ENCODE measurements at regions not wholly inside any gene's neighbourhood (a gene's known extent, or its start where the extent isn't known, plus 50 kb on each side); places are given as distances from the start of the nearest gene placed in this dataset.
A peak's percentile ranks its signal among the peaks of the same experiment; 100 is the strongest.
"Not testable (repeated sequence)": the region's sequence is repeated elsewhere in the genome, so short reads cannot be mapped to it uniquely, and the experiment has no call there.

DNA sequence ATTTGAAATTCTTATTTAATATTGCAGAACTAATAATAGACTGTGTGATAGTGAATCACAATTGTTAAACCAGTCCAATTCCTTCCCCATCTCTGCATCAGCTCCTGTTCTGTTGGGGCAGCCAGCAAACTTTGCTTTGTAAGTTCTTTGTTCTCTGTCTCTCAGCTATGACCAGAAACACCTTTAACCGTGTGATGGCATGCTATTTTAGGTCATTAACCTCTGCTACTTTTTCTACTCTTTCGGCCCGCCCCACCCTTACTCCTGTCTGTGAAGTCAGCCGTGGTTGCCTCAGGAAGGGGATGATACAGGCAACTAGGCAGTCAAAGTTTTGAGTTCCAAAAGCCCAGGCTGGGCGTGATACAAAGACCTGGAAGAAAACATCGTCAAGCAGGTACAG is 51.3 kb upstream of the EGFL6 start:
- no peak for DNase-seq (ENCODE audit: low read depth in 3 of 3)

- no peak for DNase-seq (ENCODE audit: low read depth in 3 of 3)
Observed at GRCh38 chrX:13515211-13515930, 54.0 kb upstream of the EGFL6 start.

- DNase-seq (ENCODE audit: low read depth in 3 of 3), result no peak
Observed at GRCh38 chrX:13511944-13512330, 57.5 kb upstream of the EGFL6 start.

DNA sequence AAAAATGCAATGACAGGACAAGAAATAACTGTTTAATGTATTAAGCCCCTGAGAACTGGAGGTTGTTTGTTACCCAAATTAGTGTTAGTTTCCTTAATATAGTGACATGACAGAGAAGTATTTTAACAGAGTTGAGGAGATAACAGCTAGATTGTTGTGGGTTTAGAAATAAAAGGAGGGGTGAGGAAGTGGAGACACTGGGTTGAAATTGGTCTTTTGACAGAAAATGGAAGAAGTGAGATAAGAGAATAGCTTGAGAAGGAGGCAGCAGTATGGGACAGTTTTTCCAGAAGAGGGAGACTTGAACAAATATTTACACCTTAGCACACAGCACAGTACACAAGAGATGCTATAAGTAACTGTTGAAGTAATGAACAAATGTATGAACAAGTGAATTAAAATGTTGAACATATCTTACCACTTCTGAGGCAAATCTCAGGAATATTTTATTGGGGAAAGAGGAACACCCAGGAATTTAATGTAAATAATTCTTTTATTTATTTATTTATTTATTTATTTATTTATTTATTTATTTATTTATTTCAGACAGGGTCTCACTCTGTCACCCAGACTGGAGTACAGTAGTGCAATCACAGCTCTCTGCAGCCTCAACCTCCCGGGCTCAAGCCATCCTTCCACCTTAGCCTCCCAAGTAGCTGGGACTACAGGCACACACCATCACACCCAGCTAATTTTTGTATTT is 58.0 kb upstream of the EGFL6 start:
- DNase-seq (ENCODE audit: low read depth in 3 of 3), result no peak

DNA sequence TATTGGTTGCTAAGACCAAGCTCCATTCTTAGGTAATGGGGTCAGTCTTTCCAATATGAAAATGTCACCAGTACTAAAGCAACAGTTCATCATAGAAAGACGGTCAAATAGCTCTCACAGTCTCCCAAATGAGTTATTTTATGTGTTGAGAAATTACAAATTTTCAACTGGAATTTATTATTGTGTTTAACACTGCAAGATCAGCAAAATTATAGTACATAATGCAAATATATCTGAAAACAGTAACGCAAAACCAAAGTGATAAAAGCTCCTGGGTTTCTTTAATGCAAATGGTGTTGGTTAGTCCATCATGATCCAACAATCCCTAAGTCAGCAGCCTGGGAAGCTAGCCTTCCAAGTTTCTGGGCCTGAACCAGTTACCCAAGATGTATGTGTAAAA is 61.5 kb upstream of the EGFL6 start:
- no peak for DNase-seq (ENCODE audit: low read depth in 3 of 3)

GRCh38 chrX:13506574-13506973 is 62.8 kb upstream of the EGFL6 start:
- DNase-seq (ENCODE audit: low read depth in 3 of 3), result peak; percentile 14 to 34 (median 27)

- DNase-seq (ENCODE audit: low read depth in 3 of 3), result no peak
Observed at GRCh38 chrX:13502590-13502989, 66.8 kb upstream of the EGFL6 start.

DNA sequence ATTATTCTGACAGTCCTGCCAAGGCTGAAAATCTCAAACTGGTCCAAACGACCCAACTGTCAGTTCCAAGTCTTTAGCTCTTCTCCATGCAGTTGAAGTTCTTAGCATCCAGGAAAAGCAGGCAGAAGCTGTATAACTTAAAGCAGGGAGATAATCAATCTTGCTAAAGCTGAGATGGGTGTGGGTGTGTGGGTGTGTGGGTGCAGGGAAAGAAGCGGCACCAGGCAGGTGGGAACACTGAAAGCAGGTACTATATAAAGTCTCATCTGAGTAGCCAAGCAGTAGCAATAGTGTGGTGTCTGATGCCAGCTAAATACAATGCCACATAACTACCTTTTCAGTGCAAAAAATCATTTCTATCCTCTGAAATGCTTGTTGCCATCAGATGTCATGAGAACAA is 69.7 kb upstream of the EGFL6 start:
- no peak for DNase-seq (ENCODE audit: low read depth in 3 of 3)

GRCh38 chrX:13498238-13498637 is 71.2 kb upstream of the EGFL6 start:
- DNase-seq (ENCODE audit: low read depth in 3 of 3), result no peak

GRCh38 chrX:13495232-13495631 is 74.2 kb upstream of the EGFL6 start:
- no peak for DNase-seq (ENCODE audit: low read depth in 3 of 3)

DNA sequence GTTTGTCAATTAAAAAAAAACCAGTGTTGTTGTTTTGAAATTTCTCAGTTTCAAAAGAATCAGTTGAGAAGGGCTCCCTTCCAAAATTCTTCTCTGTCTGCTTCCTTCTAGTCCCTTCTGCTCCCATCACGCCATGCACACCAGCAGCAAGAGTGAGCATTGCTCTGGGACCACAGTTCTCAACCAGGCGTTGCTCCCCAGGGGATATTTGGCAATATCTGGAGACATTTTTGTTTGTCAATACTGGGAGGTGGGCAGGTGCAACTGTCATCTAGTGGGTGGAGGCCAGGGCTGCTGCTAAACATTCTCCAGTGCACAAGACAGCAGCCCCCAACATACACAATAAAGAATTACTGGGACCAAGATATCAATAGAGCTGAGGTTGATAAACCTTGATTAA is 74.8 kb upstream of the EGFL6 start:
- no peak for DNase-seq (ENCODE audit: low read depth in 3 of 3)

DNA sequence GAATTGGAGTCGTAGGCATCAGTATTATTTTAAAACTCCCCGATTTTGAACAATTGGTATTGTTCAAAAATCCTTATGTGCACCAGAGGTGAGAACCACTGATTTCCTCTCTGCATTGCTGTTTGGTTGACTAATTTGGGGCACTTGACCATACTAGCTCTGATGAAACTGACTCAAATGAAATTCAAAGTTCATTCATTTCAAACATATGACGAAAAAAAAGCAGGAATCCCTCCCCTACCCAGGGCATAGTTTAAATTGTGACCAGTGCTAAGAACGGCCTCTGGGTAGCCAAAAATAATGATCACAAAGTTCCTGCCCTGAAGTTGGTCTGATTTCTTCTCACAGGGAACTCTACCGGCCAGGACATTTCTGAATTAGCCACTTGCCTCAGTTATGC is 75.7 kb upstream of the EGFL6 start:
- no peak for DNase-seq (ENCODE audit: low read depth in 3 of 3)

DNA sequence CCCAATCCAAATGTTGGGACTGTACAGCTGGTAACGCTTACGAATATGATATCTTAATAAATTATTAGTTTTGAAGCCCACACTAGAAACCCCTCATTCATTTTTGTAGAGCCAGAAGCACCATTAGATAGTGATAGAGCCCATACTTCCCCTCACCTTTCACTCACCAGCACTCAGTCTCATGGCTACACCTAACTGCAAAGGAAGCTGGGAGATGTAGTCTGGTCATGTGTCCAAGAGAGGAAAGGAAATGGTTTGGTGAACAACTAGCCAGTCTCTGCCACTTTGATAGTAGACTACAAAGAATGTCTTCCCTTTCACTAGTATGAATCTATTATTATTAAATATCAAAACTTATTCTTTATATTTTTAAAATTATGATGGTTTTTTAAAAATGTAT is 77.1 kb upstream of the EGFL6 start:
- DNase-seq (ENCODE audit: low read depth in 3 of 3), result no peak

- DNase-seq (ENCODE audit: low read depth in 3 of 3), result no peak
Observed at GRCh38 chrX:13491061-13491460, 78.3 kb upstream of the EGFL6 start.

DNA sequence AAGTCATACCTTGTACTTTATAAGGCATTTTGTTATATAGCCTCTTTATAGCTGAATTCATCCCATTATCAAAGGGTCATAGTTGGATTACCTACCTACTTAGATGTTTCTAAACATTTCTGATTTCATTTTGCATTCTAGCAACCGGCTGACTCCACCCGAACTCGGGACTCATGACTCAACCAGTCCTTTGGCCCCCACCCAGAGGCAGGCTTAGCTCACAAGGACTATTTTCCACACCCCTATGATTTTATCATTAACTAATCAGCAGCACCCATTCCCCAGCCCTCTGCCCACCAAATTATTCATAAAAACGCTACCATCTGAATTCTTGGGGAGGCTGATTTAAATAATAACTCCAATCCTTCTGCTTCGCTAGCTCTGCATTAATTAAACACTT is 79.9 kb upstream of the EGFL6 start:
- DNase-seq (ENCODE audit: low read depth in 3 of 3), result no peak

GRCh38 chrX:13487731-13488505 is 81.5 kb upstream of the EGFL6 start:
- peak in 2 of 3 donors; percentile 2 to 33 for DNase-seq (ENCODE audit: low read depth in 3 of 3)

GRCh38 chrX:13485167-13485566 is 84.2 kb upstream of the EGFL6 start:
- no peak for DNase-seq (ENCODE audit: low read depth in 3 of 3)

DNA sequence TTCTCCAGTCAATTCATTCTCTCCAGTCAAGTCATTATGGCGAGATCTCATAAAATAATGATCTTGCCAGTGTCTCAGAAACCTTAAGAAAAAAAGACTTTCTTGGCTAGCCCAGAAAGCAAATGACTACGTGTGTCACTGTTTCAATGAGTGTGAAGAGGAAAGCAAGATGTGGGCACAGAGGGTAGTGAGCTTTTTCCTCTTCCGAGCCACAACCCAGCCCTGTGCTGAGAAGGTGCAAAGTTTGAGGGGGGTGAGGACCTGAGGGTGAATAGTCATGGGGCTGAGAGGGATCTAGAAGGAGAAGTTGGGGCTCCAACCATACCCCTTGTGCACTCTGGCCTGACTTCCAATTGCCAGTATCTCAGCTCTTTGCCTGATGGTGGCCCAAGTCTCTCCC is 85.6 kb upstream of the EGFL6 start:
- DNase-seq (ENCODE audit: low read depth in 3 of 3), result no peak

- DNase-seq (ENCODE audit: low read depth in 3 of 3), result no peak
Observed at GRCh38 chrX:13482746-13483541, 86.5 kb upstream of the EGFL6 start.

- not testable (repeated sequence) for DNase-seq (ENCODE audit: low read depth in 3 of 3)
Observed at GRCh38 chrX:13480780-13481179, 88.6 kb upstream of the EGFL6 start.

DNA sequence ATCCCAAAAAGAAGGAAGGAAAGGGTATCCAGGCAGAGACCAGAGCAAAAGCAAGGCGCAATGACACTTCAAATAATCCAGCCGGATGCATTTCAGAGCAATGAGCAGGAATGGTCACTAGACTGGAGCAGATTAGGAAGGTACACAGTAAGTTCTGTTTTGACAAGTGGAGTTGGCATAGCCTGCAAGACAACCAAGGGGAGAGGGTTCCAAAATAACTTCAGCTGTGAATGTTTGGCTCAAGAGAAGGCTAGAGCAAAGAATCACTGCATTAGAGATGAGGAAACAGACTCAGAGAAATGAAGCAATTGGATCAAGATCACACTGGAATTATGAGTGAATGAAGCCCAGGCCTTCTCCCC is 90.0 kb upstream of the EGFL6 start:
- no peak for DNase-seq (ENCODE audit: low read depth in 3 of 3)
